DND-41 (cell line): ENCODE measurements at regions not wholly inside any gene's neighbourhood (a gene's known extent, or its start where the extent isn't known, plus 50 kb on each side); places are given as distances from the start of the nearest gene placed in this dataset.

Experiments used
- ATAC-seq: fragments of 200-7000 bp; cut with Tn5 transposase; 3 replicates; pipeline ENCODE4 v1.9.1; 2021; ENCODE audit warnings: low read depth; ENCODE audit not compliant: insufficient read depth
- DNase-seq: peaks from one replicate; pipeline ENCODE4 v3.0.0-alpha.2; 2020
- H2AFZ ChIP-seq: 2 replicates; pipeline ENCODE4 v1.6.0; 2012; ENCODE audit warnings: low read depth, low read length
- H3K27ac ChIP-seq: 2 replicates; pipeline ENCODE4 v1.5.1; 2012; ENCODE audit warnings: low read length, inconsistent platforms
- H3K27me3 ChIP-seq: fragments of 200-600 bp; sonication (generic); 2 replicates; pipeline ENCODE4 v1.6.0; 2012; ENCODE audit warnings: low read length, mild to moderate bottlenecking, inconsistent platforms; ENCODE audit not compliant: insufficient read depth, poor library complexity
- H3K36me3 ChIP-seq: 2 replicates; pipeline ENCODE4 v1.5.1; 2012; ENCODE audit warnings: low read length, inconsistent platforms; ENCODE audit not compliant: insufficient read depth
- H3K4me1 ChIP-seq: 2 replicates; pipeline ENCODE4 v1.5.1; 2012; ENCODE audit warnings: mild to moderate bottlenecking, low read length; ENCODE audit not compliant: insufficient read depth
- H3K4me2 ChIP-seq: 2 replicates; pipeline ENCODE4 v1.6.0; 2012; ENCODE audit warnings: mild to moderate bottlenecking, moderate library complexity, low read length, inconsistent platforms; ENCODE audit not compliant: insufficient read depth
- H3K4me3 ChIP-seq, 2 experiments: fragments of 200-600 bp in 1 of 2; shearing (Covaris generic) in 1 of 2; 2 replicates each; pipeline ENCODE4 v1.5.1; 2012 to 2016; ENCODE audit warnings: inconsistent platforms in 2 of 2, low read length in 2 of 2, mild to moderate bottlenecking in 2 of 2, low read depth in 1 of 2, moderate library complexity in 1 of 2
- H3K79me2 ChIP-seq: 2 replicates; pipeline ENCODE4 v1.6.0; 2012; ENCODE audit warnings: low read length, inconsistent platforms; ENCODE audit not compliant: insufficient read depth
- H3K9ac ChIP-seq: 2 replicates; pipeline ENCODE4 v1.6.0; 2012; ENCODE audit warnings: low read depth, mild to moderate bottlenecking, inconsistent platforms, low read length, moderate library complexity
- H3K9me3 ChIP-seq: 2 replicates; pipeline ENCODE4 v1.5.1; 2012; ENCODE audit warnings: low read length, moderate library complexity, mild to moderate bottlenecking, inconsistent platforms; ENCODE audit not compliant: insufficient read depth, severe bottlenecking
- H4K20me1 ChIP-seq: 2 replicates; pipeline ENCODE4 v1.6.0; 2012; ENCODE audit warnings: low read length; ENCODE audit not compliant: insufficient read depth
- EZH2 ChIP-seq: IDR thresholded peaks from 3 replicates; pipeline ENCODE4 v1.6.1; 2012; ENCODE audit warnings: borderline replicate concordance, low read depth, mild to moderate bottlenecking, moderate library complexity, low read length, inconsistent platforms; ENCODE audit not compliant: severe bottlenecking
- TF ChIP-seq, protein P1 (sequence below): IDR thresholded peaks from 2 replicates; pipeline ENCODE4 v1.5.1; 2012; ENCODE audit warnings: borderline replicate concordance, low read length, moderate library complexity, mild to moderate bottlenecking; ENCODE audit not compliant: poor library complexity, severe bottlenecking; ENCODE audit errors: extremely low read depth

DNA sequence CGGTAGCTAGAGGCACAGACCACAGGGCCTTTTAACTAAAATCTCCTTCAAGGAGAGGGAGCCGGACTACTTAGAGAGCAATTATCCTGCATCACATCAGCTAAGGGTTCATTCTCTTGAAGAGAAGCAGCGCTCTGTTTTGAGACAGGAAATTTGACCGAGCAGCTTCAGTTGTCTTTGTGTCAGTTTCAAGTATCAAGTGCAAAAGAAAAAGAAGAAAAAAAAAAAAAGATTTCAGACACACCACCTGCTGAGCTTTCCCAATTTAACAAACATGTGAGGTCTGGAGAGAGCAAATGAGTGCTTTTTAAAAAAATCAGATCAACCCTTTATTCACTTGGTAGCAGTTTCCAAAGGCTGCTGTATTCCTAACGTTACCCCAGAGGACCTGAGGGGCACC, 273.5 kb upstream of the POU3F2 start:
- H3K36me3 ChIP-seq = no peaks in the 10 kb centered on the region
- H3K4me2 ChIP-seq = no peak overlapping the region
- no peak overlapping the region for H3K4me3 ChIP-seq
- H2AFZ ChIP-seq = no peak overlapping the region
- no peaks in the 10 kb centered on the region for H4K20me1 ChIP-seq
- no peaks in the 10 kb centered on the region for H3K4me1 ChIP-seq
- ATAC-seq (no peak), DNase-seq (no peak)
- H3K9ac ChIP-seq = no peak overlapping the region
- no peaks in the 10 kb centered on the region for H3K79me2 ChIP-seq
- H3K9me3 ChIP-seq = no peaks in the 10 kb centered on the region
- H3K27ac ChIP-seq = no peak overlapping the region
- H3K27me3 ChIP-seq = no peaks in the 10 kb centered on the region
- no peak for TF ChIP-seq EZH2
- TF ChIP-seq, protein P1, sequence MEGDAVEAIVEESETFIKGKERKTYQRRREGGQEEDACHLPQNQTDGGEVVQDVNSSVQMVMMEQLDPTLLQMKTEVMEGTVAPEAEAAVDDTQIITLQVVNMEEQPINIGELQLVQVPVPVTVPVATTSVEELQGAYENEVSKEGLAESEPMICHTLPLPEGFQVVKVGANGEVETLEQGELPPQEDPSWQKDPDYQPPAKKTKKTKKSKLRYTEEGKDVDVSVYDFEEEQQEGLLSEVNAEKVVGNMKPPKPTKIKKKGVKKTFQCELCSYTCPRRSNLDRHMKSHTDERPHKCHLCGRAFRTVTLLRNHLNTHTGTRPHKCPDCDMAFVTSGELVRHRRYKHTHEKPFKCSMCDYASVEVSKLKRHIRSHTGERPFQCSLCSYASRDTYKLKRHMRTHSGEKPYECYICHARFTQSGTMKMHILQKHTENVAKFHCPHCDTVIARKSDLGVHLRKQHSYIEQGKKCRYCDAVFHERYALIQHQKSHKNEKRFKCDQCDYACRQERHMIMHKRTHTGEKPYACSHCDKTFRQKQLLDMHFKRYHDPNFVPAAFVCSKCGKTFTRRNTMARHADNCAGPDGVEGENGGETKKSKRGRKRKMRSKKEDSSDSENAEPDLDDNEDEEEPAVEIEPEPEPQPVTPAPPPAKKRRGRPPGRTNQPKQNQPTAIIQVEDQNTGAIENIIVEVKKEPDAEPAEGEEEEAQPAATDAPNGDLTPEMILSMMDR = no peak

DNA sequence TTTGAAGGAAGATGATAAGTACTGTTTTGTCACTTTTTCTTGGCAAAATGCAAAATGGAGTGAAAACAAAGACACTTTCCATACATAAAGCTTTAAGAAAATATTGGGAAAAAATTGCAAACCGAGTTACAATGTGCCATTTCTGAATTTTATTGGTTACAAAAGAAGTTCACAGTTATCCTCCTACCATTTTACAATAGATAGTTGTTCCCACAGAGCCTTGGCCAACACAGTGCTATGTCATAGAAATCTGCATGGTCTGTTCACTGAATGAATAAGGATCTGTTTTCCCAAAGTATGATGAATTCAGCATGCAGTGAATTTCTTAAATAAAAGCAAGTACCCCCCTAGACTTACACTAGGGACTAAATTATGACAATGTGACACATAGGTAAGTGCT, 268.2 kb upstream of the POU3F2 start:
- no peak overlapping the region for H3K4me2 ChIP-seq
- H3K36me3 ChIP-seq = no peaks in the 10 kb centered on the region
- DNase-seq (no peak), ATAC-seq (no peak)
- no peak overlapping the region for H2AFZ ChIP-seq
- no peak overlapping the region for H3K9ac ChIP-seq
- no peaks in the 10 kb centered on the region for H3K27me3 ChIP-seq
- TF ChIP-seq, protein P1 = no peak
- no peak for TF ChIP-seq EZH2
- no peaks in the 10 kb centered on the region for H3K79me2 ChIP-seq
- no peaks in the 10 kb centered on the region for H3K9me3 ChIP-seq
- H3K4me3 ChIP-seq = no peak overlapping the region
- H3K27ac ChIP-seq = no peak overlapping the region
- no peaks in the 10 kb centered on the region for H4K20me1 ChIP-seq
- H3K4me1 ChIP-seq = no peaks in the 10 kb centered on the region

DNA sequence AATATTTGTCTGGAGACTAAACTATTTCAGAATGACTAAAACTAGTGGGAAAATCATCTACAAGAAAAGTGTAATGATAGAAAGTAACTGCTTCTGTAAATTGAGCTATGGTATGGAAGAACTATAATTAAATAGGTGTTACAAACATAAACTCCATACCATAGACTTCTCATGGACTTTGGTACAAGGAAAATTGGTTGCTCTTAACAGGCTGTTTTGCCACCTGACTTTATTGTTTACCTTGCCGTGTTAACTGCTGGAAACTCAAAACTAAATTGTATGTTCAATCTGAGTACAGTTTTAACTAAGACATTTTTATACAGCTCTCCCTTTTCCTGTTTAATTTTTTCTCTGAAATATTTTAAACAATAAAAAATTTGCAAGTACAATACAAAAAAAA, 261.8 kb upstream of the POU3F2 start:
- H3K4me2 ChIP-seq = no peak overlapping the region
- H4K20me1 ChIP-seq = no peaks in the 10 kb centered on the region
- no peak overlapping the region for H3K4me3 ChIP-seq
- H2AFZ ChIP-seq = no peak overlapping the region
- H3K27me3 ChIP-seq = no peaks in the 10 kb centered on the region
- H3K36me3 ChIP-seq = no peaks in the 10 kb centered on the region
- H3K9me3 ChIP-seq = no peaks in the 10 kb centered on the region
- TF ChIP-seq, protein P1 = no peak
- DNase-seq = no peak
- ATAC-seq = no peak
- H3K4me1 ChIP-seq = no peaks in the 10 kb centered on the region
- H3K79me2 ChIP-seq = no peaks in the 10 kb centered on the region
- no peak overlapping the region for H3K9ac ChIP-seq
- H3K27ac ChIP-seq = no peak overlapping the region

DNA sequence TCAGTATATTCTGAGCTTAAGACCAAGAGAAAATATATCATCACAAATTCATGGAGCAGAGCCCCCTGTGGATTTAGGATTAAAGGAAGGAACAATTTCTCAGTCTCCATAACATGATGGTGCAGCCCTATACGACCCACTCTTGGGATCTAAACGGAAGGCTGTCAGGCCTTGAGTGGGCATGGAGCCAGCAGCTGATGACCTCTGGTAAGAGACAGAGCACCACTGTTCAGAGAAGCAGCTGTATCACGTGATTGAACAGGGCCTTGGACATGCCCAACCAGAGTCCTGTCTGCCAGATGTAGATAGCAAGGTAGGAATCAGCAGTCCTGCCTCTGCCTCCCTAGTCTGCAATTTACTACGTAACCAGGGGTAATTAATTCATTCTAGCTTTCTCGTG, 259.4 kb upstream of the POU3F2 start:
- TF ChIP-seq, protein P1 = no peak
- TF ChIP-seq EZH2 = no peak
- no peaks in the 10 kb centered on the region for H4K20me1 ChIP-seq
- H3K27ac ChIP-seq = no peak overlapping the region
- H3K9me3 ChIP-seq = no peaks in the 10 kb centered on the region
- H3K4me3 ChIP-seq = no peak overlapping the region
- ATAC-seq (no peak), DNase-seq (no peak)
- no peak overlapping the region for H3K4me2 ChIP-seq
- peaks cover 2% of the 10 kb centered on the region for H3K27me3 ChIP-seq
- H3K4me1 ChIP-seq = no peaks in the 10 kb centered on the region
- no peaks in the 10 kb centered on the region for H3K36me3 ChIP-seq
- no peak overlapping the region for H3K9ac ChIP-seq
- H3K79me2 ChIP-seq = no peaks in the 10 kb centered on the region
- no peak overlapping the region for H2AFZ ChIP-seq
